H1 (cell line): ENCODE measurements at regions not wholly inside any gene's neighbourhood (a gene's known extent, or its start where the extent isn't known, plus 50 kb on each side); places are given as distances from the start of the nearest gene placed in this dataset.
"Not testable (repeated sequence)": the region's sequence is repeated elsewhere in the genome, so short reads cannot be mapped to it uniquely, and the experiment has no call there.

Source experiments
- CTCF ChIA-PET: fragments of 300-600 bp; sonication (Branson Sonifier 250); formaldehyde crosslinking; loops from one replicate; lab custom pipeline; 2021; ENCODE audit not compliant: partially characterized antibody; lab: Charles Lee
- POLR2A ChIA-PET: fragments of 300-600 bp; sonication (Branson Sonifier 250); formaldehyde crosslinking; loops from one replicate; lab custom pipeline; 2021; ENCODE audit warnings: inconsistent platforms; ENCODE audit not compliant: partially characterized antibody; lab: Charles Lee
- DNase-seq, 2 experiments: peaks; one replicate each; pipeline versions ENCODE4 v3.0.0 to v3.0.0-alpha.2; 2010 to 2022; ENCODE audit warnings: low spot score in 2 of 2, low read depth in 1 of 2, mixed read lengths in 1 of 2
- FAIRE-seq: peaks from 2 replicates; lab custom pipeline; 2011; peaks lifted over from hg19 to GRCh38; lab: Jason Lieb, UNC
- H2AFZ ChIP-seq: 2 replicates; pipeline ENCODE4 v1.8.1; 2012; ENCODE audit warnings: low read length, inconsistent platforms
- H2AK5ac ChIP-seq: 2 replicates; pipeline ENCODE4 v1.6.1; 2013; ENCODE audit warnings: low read depth, low read length
- H2BK120ac ChIP-seq: replicated peaks from 2 replicates; pipeline ENCODE3; 2013; ENCODE audit warnings: low read depth, low read length, inconsistent platforms
- H2BK12ac ChIP-seq: 2 replicates; pipeline ENCODE4 v1.6.1; 2013; ENCODE audit warnings: low read depth, low read length
- H2BK15ac ChIP-seq: 2 replicates; pipeline ENCODE4 v1.6.1; 2013; ENCODE audit warnings: low read length
- H2BK20ac ChIP-seq: 2 replicates; pipeline ENCODE4 v1.6.1; 2013; ENCODE audit warnings: low read length
- H2BK5ac ChIP-seq: 2 replicates; pipeline ENCODE4 v1.6.1; 2013; ENCODE audit warnings: low read depth, low read length
- H3K14ac ChIP-seq: 2 replicates; pipeline ENCODE4 v1.6.1; 2013; ENCODE audit warnings: inconsistent platforms; ENCODE audit not compliant: insufficient read length
- H3K18ac ChIP-seq: 2 replicates; pipeline ENCODE4 v1.6.1; 2013; ENCODE audit warnings: low read length; ENCODE audit errors: extremely low read depth
- H3K23ac ChIP-seq: 2 replicates; pipeline ENCODE4 v1.6.1; 2013; ENCODE audit warnings: inconsistent platforms; ENCODE audit not compliant: insufficient read length
- H3K23me2 ChIP-seq: 2 replicates; pipeline ENCODE4 v1.6.1; 2013; ENCODE audit warnings: low read depth, low read length
- H3K27ac ChIP-seq: 2 replicates; pipeline ENCODE4 v1.6.1; 2011; ENCODE audit warnings: low read depth, low read length, inconsistent platforms
- H3K27me3 ChIP-seq, 4 experiments: replicated peaks in 1 of 4; 1 replicate in 1 of 4; 2 replicates in 3 of 4; pipeline versions ENCODE4 v1.6.1 to v1.8.1; 2011 to 2013; ENCODE audit warnings: low read length in 3 of 4, mild to moderate bottlenecking in 3 of 4, inconsistent platforms in 2 of 4, mixed read lengths in 2 of 4, moderate library complexity in 1 of 4; ENCODE audit not compliant: control insufficient read depth in 3 of 4, insufficient read depth in 3 of 4; ENCODE audit errors: extremely low read depth in 1 of 4
- H3K36me3 ChIP-seq, 4 experiments: 2 replicates each; pipeline versions ENCODE4 v1.6.1 to v1.8.1; 2011 to 2013; ENCODE audit warnings: mild to moderate bottlenecking in 4 of 4, low read length in 3 of 4, moderate library complexity in 2 of 4, control low read depth in 1 of 4, inconsistent platforms in 1 of 4; ENCODE audit not compliant: insufficient read depth in 4 of 4, control insufficient read depth in 2 of 4
- H3K4ac ChIP-seq: replicated peaks from 2 replicates; pipeline ENCODE3; 2013; ENCODE audit warnings: low read length, low read depth, mixed read lengths, inconsistent platforms; ENCODE audit not compliant: insufficient read length
- H3K4me1 ChIP-seq, 4 experiments: replicated peaks in 1 of 4; 1 replicate in 1 of 4; 2 replicates in 3 of 4; pipeline versions ENCODE4 v1.6.1 to v1.8.1; 2011 to 2013; ENCODE audit warnings: low read length in 3 of 4, inconsistent platforms in 2 of 4, mixed read lengths in 1 of 4; ENCODE audit not compliant: insufficient read depth in 4 of 4, control insufficient read depth in 3 of 4
- H3K4me2 ChIP-seq, 2 experiments: 2 replicates each; pipeline versions ENCODE4 v1.6.1 to v1.8.1; 2011 to 2013; ENCODE audit warnings: low read depth in 2 of 2, low read length in 2 of 2, control low read depth in 1 of 2, inconsistent platforms in 1 of 2, mild to moderate bottlenecking in 1 of 2; ENCODE audit not compliant: insufficient read depth in 1 of 2
- H3K4me3 ChIP-seq, 4 experiments: fragments of 200-600, 300-600 bp in 1 of 4; sonication (generic), shearing (Covaris generic), sonication (Bioruptor Twin) in 1 of 4; 2 replicates each; pipeline versions ENCODE4 v1.5.1 to v1.8.1; 2011 to 2016; ENCODE audit warnings: low read length in 4 of 4, low read depth in 3 of 4, control low read depth in 2 of 4, inconsistent platforms in 2 of 4, mild to moderate bottlenecking in 2 of 4, mixed read lengths in 1 of 4, moderate library complexity in 1 of 4; ENCODE audit not compliant: insufficient read depth in 2 of 4; ENCODE audit errors: extremely low read depth in 1 of 4
- H3K56ac ChIP-seq: replicated peaks from 2 replicates; pipeline ENCODE3; 2013; ENCODE audit warnings: low read depth, mild to moderate bottlenecking, mixed read lengths, low read length, inconsistent platforms; ENCODE audit not compliant: insufficient read length
- H3K79me1 ChIP-seq: 2 replicates; pipeline ENCODE4 v1.6.1; 2013; ENCODE audit warnings: low read depth, low read length, control low read depth
- H3K79me2 ChIP-seq, 2 experiments: 2 replicates each; pipeline versions ENCODE4 v1.6.1 to v1.8.1; 2012 to 2013; ENCODE audit warnings: low read length in 2 of 2, mild to moderate bottlenecking in 2 of 2, inconsistent platforms in 1 of 2; ENCODE audit not compliant: insufficient read depth in 2 of 2, control insufficient read depth in 1 of 2
- H3K9ac ChIP-seq, 4 experiments: replicated peaks in 1 of 4; 1 replicate in 1 of 4; 2 replicates in 3 of 4; pipeline versions ENCODE4 v1.6.1 to v1.8.1; 2011 to 2013; ENCODE audit warnings: low read depth in 3 of 4, low read length in 3 of 4, control low read depth in 2 of 4, mild to moderate bottlenecking in 2 of 4, moderate library complexity in 2 of 4, inconsistent platforms in 1 of 4; ENCODE audit errors: extremely low read depth in 1 of 4
- H3K9me3 ChIP-seq, 2 experiments: 2 replicates each; pipeline versions ENCODE4 v1.6.1 to v1.8.1; 2012 to 2013; ENCODE audit warnings: mild to moderate bottlenecking in 2 of 2, moderate library complexity in 2 of 2, control low read depth in 1 of 2, inconsistent platforms in 1 of 2, low read depth in 1 of 2, low read length in 1 of 2, mixed read lengths in 1 of 2; ENCODE audit not compliant: insufficient read depth in 2 of 2
- H4K20me1 ChIP-seq, 2 experiments: replicated peaks in 1 of 2; 2 replicates each; pipeline versions ENCODE3 to v1.8.1; 2011 to 2013; ENCODE audit warnings: inconsistent platforms in 2 of 2, low read length in 2 of 2, mild to moderate bottlenecking in 1 of 2; ENCODE audit not compliant: insufficient read depth in 2 of 2, control insufficient read depth in 1 of 2
- H4K5ac ChIP-seq: 2 replicates; pipeline ENCODE4 v1.6.1; 2013; ENCODE audit warnings: low read length, low read depth, mixed read lengths, inconsistent platforms; ENCODE audit not compliant: insufficient read length
- H4K8ac ChIP-seq: 2 replicates; pipeline ENCODE4 v1.8.0; 2013; ENCODE audit warnings: mild to moderate bottlenecking, moderate library complexity, low read length, inconsistent platforms; ENCODE audit not compliant: insufficient read depth; ENCODE audit errors: extremely low read depth
- H4K91ac ChIP-seq: replicated peaks from 2 replicates; pipeline ENCODE3; 2013; ENCODE audit warnings: low read length, mixed read lengths, inconsistent platforms; ENCODE audit not compliant: insufficient read length
- KDM1A ChIP-seq: fragments of 200-600, 300-600 bp; sonication (generic); IDR thresholded peaks from 2 replicates; pipeline ENCODE4 v1.7.1; 2016; ENCODE audit warnings: mild to moderate bottlenecking, low read length, borderline replicate concordance
- SIX5 ChIP-seq: IDR thresholded peaks from 2 replicates; pipeline ENCODE4 v1.6.1; 2011; ENCODE audit warnings: mild to moderate bottlenecking, low read depth, low read length
- WGBS, 2 experiments: shearing (Covaris generic) in 1 of 2; methylation state at CpG; one replicate each; pipeline versions ENCODE4 v1.1.6 to v1.1.7; 2013 to 2015; ENCODE audit warnings: low lambda C conversion rate in 2 of 2, mixed read lengths in 2 of 2, inconsistent platforms in 1 of 2, low coverage in 1 of 2, missing lambda C conversion rate in 1 of 2; ENCODE audit not compliant: insufficient replicate concordance in 2 of 2, insufficient coverage in 1 of 2, insufficient read length in 1 of 2; ENCODE audit errors: extremely low coverage in 1 of 2, missing lambda C conversion rate in 1 of 2; 5-methylcytosine and 5-hydroxymethylcytosine counted together

GRCh38 chr14:83894568-83894967 is 1635.4 kb upstream of the FLRT2 start (continued):
- no peak for TF ChIP-seq KDM1A
- no peak for TF ChIP-seq SIX5

GRCh38 chr14:83898558-83898957 is 1631.4 kb upstream of the FLRT2 start:
- H3K18ac ChIP-seq, H4K5ac ChIP-seq, H3K4me2 ChIP-seq, H3K27ac ChIP-seq, H3K56ac ChIP-seq, H2BK20ac ChIP-seq, H3K9me3 ChIP-seq, H2BK5ac ChIP-seq, H3K36me3 ChIP-seq, H3K23ac ChIP-seq, H3K79me2 ChIP-seq, DNase-seq, H3K4ac ChIP-seq, H4K20me1 ChIP-seq, H2BK12ac ChIP-seq, CTCF ChIA-PET, H3K27me3 ChIP-seq, H4K91ac ChIP-seq, POLR2A ChIA-PET, FAIRE-seq, H2BK120ac ChIP-seq, H2BK15ac ChIP-seq, H2AFZ ChIP-seq, H3K14ac ChIP-seq, H3K23me2 ChIP-seq, H3K4me3 ChIP-seq, H3K79me1 ChIP-seq, H4K8ac ChIP-seq, H2AK5ac ChIP-seq, H3K9ac ChIP-seq: not testable (repeated sequence)
- H3K4me1 ChIP-seq: peaks cover 0 to 12% (median 7%) of the 10 kb centered on the region in 4 experiments; a peak in 3 of 7 replicates
- 89% methylated on average over 2 of the region's 2 CpGs; no CpG with 5 or more reads in 1 of the 2 experiments for WGBS, 2 experiments
